Muscle layer of duodenum (tissue), 2 donors: ENCODE measurements at regions not wholly inside any gene's neighbourhood (a gene's known extent, or its start where the extent isn't known, plus 50 kb on each side); places are given as distances from the start of the nearest gene placed in this dataset.

Experiments
- H3K27ac ChIP-seq: one replicate; pipeline ENCODE4 v1.7.0; 2013; ENCODE audit warnings: mild to moderate bottlenecking, low read length
- H3K27me3 ChIP-seq: one replicate; pipeline ENCODE4 v1.7.0; 2013; ENCODE audit warnings: low read depth, mild to moderate bottlenecking, control low read depth, low read length
- H3K36me3 ChIP-seq, 2 donors: one replicate each; pipeline ENCODE4 v1.7.0; 2013; ENCODE audit warnings: low read length in 2 of 2, control low read depth in 1 of 2, mild to moderate bottlenecking in 1 of 2; ENCODE audit not compliant: insufficient read depth in 2 of 2, control insufficient read depth in 1 of 2
- H3K4me1 ChIP-seq, 2 donors: one replicate each; pipeline ENCODE4 v1.7.0; 2013; ENCODE audit warnings: low read length in 2 of 2, mild to moderate bottlenecking in 2 of 2, control low read depth in 1 of 2, moderate library complexity in 1 of 2; ENCODE audit not compliant: insufficient read depth in 2 of 2, control insufficient read depth in 1 of 2
- H3K4me3 ChIP-seq, 2 donors: one replicate each; pipeline ENCODE4 v1.7.0; 2013; ENCODE audit warnings: low read length in 2 of 2, low read depth in 1 of 2, mild to moderate bottlenecking in 1 of 2
- H3K9me3 ChIP-seq, 2 donors: one replicate each; pipeline ENCODE4 v1.7.0; 2013; ENCODE audit warnings: low read length in 2 of 2, control low read depth in 1 of 2, mild to moderate bottlenecking in 1 of 2; ENCODE audit not compliant: control insufficient read depth in 1 of 2
- donor health status: healthy.

- Histone ChIP-seq H3K4me3 (no peak overlapping the region), H3K27me3 (no peaks in the 10 kb centered on the region), H3K9me3 (no peaks in the 10 kb centered on the region), H3K36me3 (no peaks in the 10 kb centered on the region), H3K4me1 (peaks cover 0 to 9% of the 10 kb centered on the region in 2 donors), H3K27ac (no peak overlapping the region)
Observed at GRCh38 chr5:135231289-135231688, 167.7 kb downstream of the MACROH2A1 start.

- H3K4me1 ChIP-seq: peaks cover 0 to 15% of the 10 kb centered on the region in 2 donors
Observed at GRCh38 chr5:135230251-135230925, 168.6 kb downstream of the MACROH2A1 start.

GRCh38 chr5:135229679-135230132 lies 169.3 kb downstream of the MACROH2A1 start:
- no peaks in the 10 kb centered on the region for H3K27me3 ChIP-seq
- H3K27ac ChIP-seq: no peak overlapping the region
- H3K9me3 ChIP-seq: no peaks in the 10 kb centered on the region
- H3K4me3 ChIP-seq: no peak overlapping the region
- no peaks in the 10 kb centered on the region for H3K36me3 ChIP-seq
- peaks cover 0 to 15% of the 10 kb centered on the region in 2 donors for H3K4me1 ChIP-seq

More at GRCh38 chr5:135230251-135230925, 168.6 kb downstream of the MACROH2A1 start:
- no peaks in the 10 kb centered on the region for H3K27me3 ChIP-seq
- no peak overlapping the region for H3K27ac ChIP-seq
- no peaks in the 10 kb centered on the region for H3K36me3 ChIP-seq
- H3K4me3 ChIP-seq: no peak overlapping the region
- H3K9me3 ChIP-seq: no peaks in the 10 kb centered on the region

GRCh38 chr5:135229122-135229521 lies 169.9 kb downstream of the MACROH2A1 start:
- H3K9me3 ChIP-seq: no peaks in the 10 kb centered on the region
- H3K4me3 ChIP-seq: no peak overlapping the region
- H3K27ac ChIP-seq: no peak overlapping the region
- H3K36me3 ChIP-seq: no peaks in the 10 kb centered on the region
- H3K4me1 ChIP-seq: peaks cover 0 to 15% of the 10 kb centered on the region in 2 donors
- H3K27me3 ChIP-seq: no peaks in the 10 kb centered on the region

GRCh38 chr5:135228222-135228621 lies 170.8 kb downstream of the MACROH2A1 start:
- Histone ChIP-seq H3K4me3 (no peak overlapping the region), H3K4me1 (peaks cover 0 to 15% of the 10 kb centered on the region in 2 donors), H3K9me3 (no peaks in the 10 kb centered on the region), H3K27ac (no peak overlapping the region), H3K27me3 (no peaks in the 10 kb centered on the region), H3K36me3 (no peaks in the 10 kb centered on the region)

GRCh38 chr5:135227064-135228022 lies 171.7 kb downstream of the MACROH2A1 start:
- Histone ChIP-seq H3K9me3 (no peaks in the 10 kb centered on the region), H3K4me1 (peaks cover 0 to 15% of the 10 kb centered on the region in 2 donors), H3K27ac (no peak overlapping the region), H3K36me3 (no peaks in the 10 kb centered on the region), H3K27me3 (no peaks in the 10 kb centered on the region), H3K4me3 (no peak overlapping the region)

GRCh38 chr5:135225856-135226560 lies 173.0 kb downstream of the MACROH2A1 start:
- H3K4me3 ChIP-seq: no peak overlapping the region
- H3K4me1 ChIP-seq: peaks cover 0 to 15% of the 10 kb centered on the region in 2 donors
- no peaks in the 10 kb centered on the region for H3K27me3 ChIP-seq
- H3K27ac ChIP-seq: no peak overlapping the region
- H3K36me3 ChIP-seq: no peaks in the 10 kb centered on the region
- no peaks in the 10 kb centered on the region for H3K9me3 ChIP-seq

GRCh38 chr5:135223891-135224625 lies 175.0 kb downstream of the MACROH2A1 start:
- Histone ChIP-seq H3K9me3 (no peaks in the 10 kb centered on the region), H3K4me1 (peaks cover 0 to 8% of the 10 kb centered on the region in 2 donors), H3K27me3 (no peaks in the 10 kb centered on the region), H3K27ac (no peak overlapping the region), H3K36me3 (no peaks in the 10 kb centered on the region), H3K4me3 (no peak overlapping the region)

GRCh38 chr5:135223404-135223803 lies 175.6 kb downstream of the MACROH2A1 start:
- Histone ChIP-seq H3K27me3 (no peaks in the 10 kb centered on the region), H3K36me3 (no peaks in the 10 kb centered on the region)

GRCh38 chr5:135222771-135223170 lies 176.3 kb downstream of the MACROH2A1 start:
- Histone ChIP-seq H3K27me3 (no peaks in the 10 kb centered on the region), H3K4me1 (peaks cover 0 to 8% of the 10 kb centered on the region in 2 donors), H3K4me3 (no peak overlapping the region), H3K36me3 (no peaks in the 10 kb centered on the region), H3K27ac (no peak overlapping the region), H3K9me3 (no peaks in the 10 kb centered on the region)

More at GRCh38 chr5:135223404-135223803, 175.6 kb downstream of the MACROH2A1 start:
- Histone ChIP-seq H3K4me3 (no peak overlapping the region), H3K4me1 (peaks cover 0 to 8% of the 10 kb centered on the region in 2 donors), H3K9me3 (no peaks in the 10 kb centered on the region), H3K27ac (no peak overlapping the region)
